ENCODE measurements at regions not wholly inside any gene's neighbourhood (a gene's known extent, or its start where the extent isn't known, plus 50 kb on each side); places are given as distances from the start of the nearest gene placed in this dataset.

DNA sequence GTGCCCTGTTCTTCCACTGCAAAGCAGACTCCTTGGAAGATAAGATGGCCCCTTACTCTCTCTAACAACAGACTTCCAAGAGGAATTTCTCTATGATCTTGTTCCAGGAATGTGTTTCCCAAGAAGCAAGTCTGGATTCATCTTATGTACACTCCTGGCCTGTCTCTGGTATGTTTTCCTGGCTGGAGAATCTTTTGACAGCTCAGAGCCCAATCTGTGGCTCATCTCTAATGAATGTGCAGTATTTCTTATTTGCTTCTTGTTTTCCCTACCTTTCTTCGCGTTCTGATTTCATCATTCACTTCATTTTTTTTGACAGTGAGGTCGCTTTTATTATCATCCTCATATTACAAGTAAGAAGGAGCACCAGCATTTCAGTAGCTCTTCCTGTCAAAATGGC, 53.0 kb upstream of the PITRM1 start:
- DNase-seq: no peak

DNA sequence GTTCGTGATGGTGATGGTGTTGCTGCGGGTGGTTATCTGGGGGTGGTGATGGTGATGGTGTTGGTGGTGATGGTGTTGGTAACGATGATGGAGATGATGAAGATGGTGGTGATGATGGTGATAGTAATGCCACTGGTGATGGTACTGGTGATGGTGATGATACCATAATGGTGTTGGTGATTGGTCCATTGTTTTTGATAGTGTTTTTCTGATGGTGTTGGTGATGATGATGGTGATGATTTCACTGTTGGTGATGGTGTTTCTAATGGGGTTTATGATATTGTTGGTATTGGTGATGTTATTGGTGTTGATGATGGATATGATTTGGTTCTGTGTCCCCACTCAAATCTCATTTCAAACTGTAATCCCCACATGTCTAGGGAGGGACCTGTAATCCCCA, 51.7 kb upstream of the PITRM1 start:
- no peak for DNase-seq

DNA sequence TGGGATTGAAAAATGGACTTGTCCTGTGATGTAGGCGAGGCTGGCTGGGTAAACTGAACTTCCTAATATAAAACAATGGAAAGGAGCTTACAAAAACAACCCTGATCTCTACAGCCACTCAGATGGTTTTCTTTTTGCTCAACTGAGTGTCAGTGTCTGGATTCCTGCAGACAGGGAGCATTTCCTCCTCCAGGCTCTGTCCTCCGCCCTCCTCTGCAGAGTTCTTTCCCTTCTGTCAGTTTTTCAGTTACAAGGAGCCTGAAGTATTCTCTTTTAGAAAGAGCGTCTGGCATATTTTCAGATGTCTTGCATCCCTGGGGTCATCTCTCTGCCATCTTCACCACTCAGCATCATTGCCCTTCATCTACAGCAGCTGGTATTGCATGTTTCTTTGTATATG, 50.0 kb upstream of the PITRM1 start:
- no peak for DNase-seq
